ENCODE measurements at regions not wholly inside any gene's neighbourhood (a gene's known extent, or its start where the extent isn't known, plus 50 kb on each side); places are given as distances from the start of the nearest gene placed in this dataset.
"Not testable (repeated sequence)": the region's sequence is repeated elsewhere in the genome, so short reads cannot be mapped to it uniquely, and the experiment has no call there.

GRCh38 chr10:28991333-28992270 lies 297.3 kb upstream of the LYZL1 start:
- H3K27me3 ChIP-seq (ENCODE audit: control insufficient read depth, insufficient read depth, low read length): no peaks in the 10 kb centered on the region
- ChIA-PET POLR2A (interaction anchor here (0.6 kb wide), 1 partner anchor 315 kb away, joined by 3 read pairs; no protein-coding TSS in a partner anchor), CTCF (interaction anchor here (0.6 to 1.5 kb wide), 8 partner anchors 10 to 329 kb away, joined by 3 to 15 read pairs (median 4); no protein-coding TSS in a partner anchor)
- TF ChIP-seq CTCF (IDR thresholded peaks at IDR 0.05; ENCODE audit: low read depth, low read length): peak; percentile 75
- no peaks in the 10 kb centered on the region for H3K9me3 ChIP-seq (ENCODE audit: control insufficient read depth, insufficient read depth, low read length)
- H3K4me3 ChIP-seq (ENCODE audit: low read depth, low read length): no peak overlapping the region
- no peak for DNase-seq (ENCODE audit: low read depth, low spot score)
- H3K27ac ChIP-seq (ENCODE audit: low read depth, low read length): no peak overlapping the region

DNA sequence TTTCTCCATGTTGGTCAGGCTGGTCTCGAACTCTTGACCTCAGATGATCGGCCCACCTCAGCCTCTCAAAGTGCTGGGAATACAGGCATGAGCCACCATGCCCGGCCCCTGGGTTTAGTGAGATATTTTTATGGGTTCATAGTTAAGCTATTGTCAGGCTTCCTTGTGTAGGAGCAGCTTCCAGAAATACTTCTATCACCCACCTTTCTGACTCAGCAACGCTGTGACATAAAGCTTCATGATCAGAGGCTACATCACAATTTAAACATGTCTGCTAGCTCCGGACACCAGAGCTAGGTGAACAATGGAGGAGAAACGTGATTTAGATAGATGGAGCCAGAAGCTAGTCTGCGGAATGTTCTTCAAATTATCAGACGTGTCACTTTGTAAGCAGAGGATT lies 295.8 kb upstream of the LYZL1 start:
- Histone ChIP-seq H3K27me3 (ENCODE audit: control insufficient read depth, insufficient read depth, low read length) (no peaks in the 10 kb centered on the region), H3K27ac (ENCODE audit: low read depth, low read length) (no peak overlapping the region), H3K4me3 (ENCODE audit: low read depth, low read length) (no peak overlapping the region), H3K9me3 (ENCODE audit: control insufficient read depth, insufficient read depth, low read length) (no peaks in the 10 kb centered on the region)
- no peak for DNase-seq (ENCODE audit: low read depth, low spot score)
- ChIA-PET CTCF (interaction anchor here (0.7 to 1.5 kb wide), 2 partner anchors 58 to 312 kb away, joined by 3 read pairs; no protein-coding TSS in a partner anchor), POLR2A (interaction anchor here (0.7 kb wide), 1 partner anchor 211 kb away, joined by 4 read pairs; no protein-coding TSS in a partner anchor)
- TF ChIP-seq CTCF (IDR thresholded peaks at IDR 0.05; ENCODE audit: low read depth, low read length): no peak

GRCh38 chr10:28993861-28994260 lies 295.0 kb upstream of the LYZL1 start:
- no peaks in the 10 kb centered on the region for H3K9me3 ChIP-seq (ENCODE audit: control insufficient read depth, insufficient read depth, low read length)
- no peak for DNase-seq (ENCODE audit: low read depth, low spot score)
- no peak overlapping the region for H3K4me3 ChIP-seq (ENCODE audit: low read depth, low read length)
- no peaks in the 10 kb centered on the region for H3K27me3 ChIP-seq (ENCODE audit: control insufficient read depth, insufficient read depth, low read length)
- ChIA-PET CTCF (interaction anchor here (0.6 to 0.7 kb wide), 2 partner anchors 28 to 326 kb away, joined by 3 to 4 read pairs; no protein-coding TSS in a partner anchor), POLR2A (no interaction called here)
- no peak overlapping the region for H3K27ac ChIP-seq (ENCODE audit: low read depth, low read length)
- TF ChIP-seq CTCF (IDR thresholded peaks at IDR 0.05; ENCODE audit: low read depth, low read length): no peak

GRCh38 chr10:28994802-28995201 lies 294.1 kb upstream of the LYZL1 start:
- H3K9me3 ChIP-seq (ENCODE audit: control insufficient read depth, insufficient read depth, low read length); CTCF ChIA-PET; H3K4me3 ChIP-seq (ENCODE audit: low read depth, low read length); H3K27me3 ChIP-seq (ENCODE audit: control insufficient read depth, insufficient read depth, low read length); POLR2A ChIA-PET; DNase-seq (ENCODE audit: low read depth, low spot score); H3K27ac ChIP-seq (ENCODE audit: low read depth, low read length): not testable (repeated sequence)

GRCh38 chr10:28995497-28995896 lies 293.4 kb upstream of the LYZL1 start:
- Histone ChIP-seq H3K27me3 (ENCODE audit: control insufficient read depth, insufficient read depth, low read length) (no peaks in the 10 kb centered on the region), H3K9me3 (ENCODE audit: control insufficient read depth, insufficient read depth, low read length) (no peaks in the 10 kb centered on the region), H3K27ac (ENCODE audit: low read depth, low read length) (no peak overlapping the region), H3K4me3 (ENCODE audit: low read depth, low read length) (no peak overlapping the region)
- no peak for DNase-seq (ENCODE audit: low read depth, low spot score)
- CTCF ChIA-PET: no interaction called here
- POLR2A ChIA-PET: no interaction called here
- TF ChIP-seq CTCF (IDR thresholded peaks at IDR 0.05; ENCODE audit: low read depth, low read length): no peak
